DMS53 (cell line): ENCODE measurements at regions not wholly inside any gene's neighbourhood (a gene's known extent, or its start where the extent isn't known, plus 50 kb on each side); places are given as distances from the start of the nearest gene placed in this dataset.

Source experiments
- DNase-seq: peaks from one replicate; lab custom pipeline; 2025; lab: John Stamatoyannopoulos, UW

GRCh38 chr4:25528391-25528790, 127.3 kb upstream of the SLC34A2 start:
- DNase-seq = no peak

- peak; percentile 25 for DNase-seq
Measured at GRCh38 chr4:25531272-25531671, 124.4 kb upstream of the SLC34A2 start.

GRCh38 chr4:25532591-25532990, 123.1 kb upstream of the SLC34A2 start:
- no peak for DNase-seq

- DNase-seq = no peak
Measured at GRCh38 chr4:25533256-25533655, 122.4 kb upstream of the SLC34A2 start.

GRCh38 chr4:25535278-25535677, 120.4 kb upstream of the SLC34A2 start:
- no peak for DNase-seq

GRCh38 chr4:25535701-25536473, 119.8 kb upstream of the SLC34A2 start:
- peak; percentile 14 for DNase-seq

GRCh38 chr4:25536564-25537320, 118.9 kb upstream of the SLC34A2 start:
- no peak for DNase-seq

- DNase-seq = no peak
Measured at GRCh38 chr4:25538430-25538829, 117.2 kb upstream of the SLC34A2 start.

- DNase-seq = no peak
Measured at GRCh38 chr4:25539241-25539640, 116.4 kb upstream of the SLC34A2 start.

- DNase-seq = no peak
Measured at GRCh38 chr4:25540734-25541133, 114.9 kb upstream of the SLC34A2 start.

GRCh38 chr4:25547343-25547742, 108.3 kb upstream of the SLC34A2 start:
- DNase-seq = no peak

- no peak for DNase-seq
Measured at GRCh38 chr4:25549413-25549812, 106.2 kb upstream of the SLC34A2 start.

- no peak for DNase-seq
Measured at GRCh38 chr4:25550376-25551030, 105.1 kb upstream of the SLC34A2 start.

GRCh38 chr4:25551605-25552004, 104.0 kb upstream of the SLC34A2 start:
- peak; percentile 40 for DNase-seq

- peak; percentile 18 for DNase-seq
Measured at GRCh38 chr4:25552580-25553271, 102.9 kb upstream of the SLC34A2 start.

- no peak for DNase-seq
Measured at GRCh38 chr4:25559508-25559907, 96.1 kb upstream of the SLC34A2 start.

- no peak for DNase-seq
Measured at GRCh38 chr4:25560605-25561004, 95.0 kb upstream of the SLC34A2 start.

- peak; percentile 91 for DNase-seq
Measured at GRCh38 chr4:25563071-25563564, 92.5 kb upstream of the SLC34A2 start.

GRCh38 chr4:25564836-25565235, 90.8 kb upstream of the SLC34A2 start:
- DNase-seq = no peak

GRCh38 chr4:25567253-25567652, 88.4 kb upstream of the SLC34A2 start:
- no peak for DNase-seq

- DNase-seq = no peak
Measured at GRCh38 chr4:25569716-25570115, 85.9 kb upstream of the SLC34A2 start.

GRCh38 chr4:25575611-25576010, 80.0 kb upstream of the SLC34A2 start:
- no peak for DNase-seq
